ENCODE measurements at regions not wholly inside any gene's neighbourhood (a gene's known extent, or its start where the extent isn't known, plus 50 kb on each side); places are given as distances from the start of the nearest gene placed in this dataset.
"Not testable (repeated sequence)": the region's sequence is repeated elsewhere in the genome, so short reads cannot be mapped to it uniquely, and the experiment has no call there.

- no peak for DNase-seq
Measured at GRCh38 chr2:21353879-21354679, 230.3 kb downstream of the TDRD15 start.

- DNase-seq, result no peak
Measured at GRCh38 chr2:21356086-21356856, 232.5 kb downstream of the TDRD15 start.

GRCh38 chr2:21356857-21357255 lies 233.1 kb downstream of the TDRD15 start:
- DNase-seq, result no peak

- DNase-seq, result no peak
Measured at GRCh38 chr2:21358976-21359375, 235.2 kb downstream of the TDRD15 start.

GRCh38 chr2:21361384-21361783 lies 237.6 kb downstream of the TDRD15 start:
- no peak for DNase-seq

GRCh38 chr2:21361957-21362486 lies 238.3 kb downstream of the TDRD15 start:
- DNase-seq, result no peak

GRCh38 chr2:21363364-21363763 lies 239.6 kb downstream of the TDRD15 start:
- DNase-seq, result no peak

- DNase-seq, result no peak
Measured at GRCh38 chr2:21367421-21367820, 243.7 kb downstream of the TDRD15 start.

GRCh38 chr2:21369787-21370186 lies 246.0 kb downstream of the TDRD15 start:
- no peak for DNase-seq

GRCh38 chr2:21371499-21372003 lies 247.8 kb downstream of the TDRD15 start:
- no peak for DNase-seq

- DNase-seq, result peak in 1 of 2 donors; percentile 20
Measured at GRCh38 chr2:21372654-21373053, 248.9 kb downstream of the TDRD15 start.

- DNase-seq, result no peak
Measured at GRCh38 chr2:21376864-21377263, 253.1 kb downstream of the TDRD15 start.

GRCh38 chr2:21379140-21379539 lies 255.4 kb downstream of the TDRD15 start:
- no peak for DNase-seq

GRCh38 chr2:21379668-21380067 lies 255.9 kb downstream of the TDRD15 start:
- not testable (repeated sequence) for DNase-seq

GRCh38 chr2:21381421-21381820 lies 257.7 kb downstream of the TDRD15 start:
- DNase-seq, result no peak

- DNase-seq, result no peak
Measured at GRCh38 chr2:21382701-21383520, 259.1 kb downstream of the TDRD15 start.

GRCh38 chr2:21386666-21387065 lies 262.9 kb downstream of the TDRD15 start:
- DNase-seq, result no peak

GRCh38 chr2:21392649-21393048 lies 268.9 kb downstream of the TDRD15 start:
- no peak for DNase-seq

- DNase-seq, result no peak
Measured at GRCh38 chr2:21393173-21393572, 269.4 kb downstream of the TDRD15 start.

GRCh38 chr2:21395366-21395765 lies 271.6 kb downstream of the TDRD15 start:
- DNase-seq, result no peak

GRCh38 chr2:21396252-21396651 lies 272.5 kb downstream of the TDRD15 start:
- DNase-seq, result peak; percentile 24 to 28

GRCh38 chr2:21401022-21401698 lies 277.4 kb downstream of the TDRD15 start:
- DNase-seq, result no peak
